VCaP (cell line): ENCODE measurements at regions not wholly inside any gene's neighbourhood (a gene's known extent, or its start where the extent isn't known, plus 50 kb on each side); places are given as distances from the start of the nearest gene placed in this dataset.
"Not testable (repeated sequence)": the region's sequence is repeated elsewhere in the genome, so short reads cannot be mapped to it uniquely, and the experiment has no call there.

Source experiments
- H3K27ac ChIP-seq: fragments of 450-650 bp; 2 replicates; pipeline ENCODE4 v1.5.1; 2017
- CTCF ChIP-seq: fragments of 450-650 bp; conservative IDR thresholded peaks from 2 replicates; pipeline ENCODE4 v1.5.1; 2017; ENCODE audit warnings: mild to moderate bottlenecking, moderate library complexity

- no peak overlapping the region for H3K27ac ChIP-seq
- no peak for TF ChIP-seq CTCF
Observed at GRCh38 chr2:230636684-230637271, 75.9 kb upstream of the CAB39 start.

- H3K27ac ChIP-seq: not testable (repeated sequence)
Observed at GRCh38 chr2:230637486-230637885, 75.2 kb upstream of the CAB39 start.

- no peak overlapping the region for H3K27ac ChIP-seq
Observed at GRCh38 chr2:230640540-230641011, 72.1 kb upstream of the CAB39 start.

GRCh38 chr2:230642966-230643365 lies 69.7 kb upstream of the CAB39 start:
- no peak for TF ChIP-seq CTCF
- H3K27ac ChIP-seq: no peak overlapping the region

More at GRCh38 chr2:230640540-230641011, 72.1 kb upstream of the CAB39 start:
- no peak for TF ChIP-seq CTCF

GRCh38 chr2:230643576-230644291 lies 68.9 kb upstream of the CAB39 start:
- no peak for TF ChIP-seq CTCF
- no peak overlapping the region for H3K27ac ChIP-seq

GRCh38 chr2:230644356-230644935 lies 68.2 kb upstream of the CAB39 start:
- TF ChIP-seq CTCF: no peak
- H3K27ac ChIP-seq: no peak overlapping the region

- TF ChIP-seq CTCF: no peak
- H3K27ac ChIP-seq: no peak overlapping the region; the same call in 1 of the 2 replicates
Observed at GRCh38 chr2:230648356-230648755, 64.3 kb upstream of the CAB39 start.

GRCh38 chr2:230650585-230651137 lies 62.0 kb upstream of the CAB39 start:
- no peak for TF ChIP-seq CTCF
- H3K27ac ChIP-seq: peak overlapping the region; percentile 84
